CD14-positive monocyte (primary cell): ENCODE measurements at regions not wholly inside any gene's neighbourhood (a gene's known extent, or its start where the extent isn't known, plus 50 kb on each side); places are given as distances from the start of the nearest gene placed in this dataset.
A peak's percentile ranks its signal among the peaks of the same experiment; 100 is the strongest.

Experiments
- DNase-seq, 3 donors: peaks; one replicate each; pipeline ENCODE4 v3.0.0-alpha.2; 2011 to 2022
- H2AFZ ChIP-seq: 2 replicates; pipeline ENCODE4 v1.6.0; 2012; ENCODE audit warnings: mild to moderate bottlenecking, low read depth, low read length, inconsistent platforms; ENCODE audit not compliant: insufficient read depth, poor library complexity, severe bottlenecking
- H3K27ac ChIP-seq, 2 donors: 1 replicate in 1 of 2; 2 replicates in 1 of 2; pipeline ENCODE4 v1.5.1; 2012 to 2013; ENCODE audit warnings: low read length in 2 of 2, control low read depth in 1 of 2, inconsistent platforms in 1 of 2, low read depth in 1 of 2, mild to moderate bottlenecking in 1 of 2
- H3K27me3 ChIP-seq, 2 donors: one replicate each; pipeline versions ENCODE4 v1.6.0 to v1.6.1; 2011 to 2013; ENCODE audit warnings: low read length in 2 of 2; ENCODE audit not compliant: control insufficient read depth in 2 of 2, insufficient read depth in 2 of 2
- H3K36me3 ChIP-seq, 2 donors: replicated peaks in 1 of 2; 1 replicate in 1 of 2; 2 replicates in 1 of 2; pipeline versions ENCODE4 v1.5.1 to v1.6.1; 2012 to 2013; ENCODE audit warnings: low read length in 2 of 2, control low read depth in 1 of 2, inconsistent platforms in 1 of 2, mild to moderate bottlenecking in 1 of 2; ENCODE audit not compliant: insufficient read depth in 2 of 2, control insufficient read depth in 1 of 2
- H3K4me1 ChIP-seq, 2 donors: 1 replicate in 1 of 2; 2 replicates in 1 of 2; pipeline versions ENCODE4 v1.5.1 to v1.6.1; 2012 to 2013; ENCODE audit warnings: low read length in 2 of 2, control low read depth in 1 of 2, inconsistent platforms in 1 of 2, mild to moderate bottlenecking in 1 of 2, moderate library complexity in 1 of 2; ENCODE audit not compliant: insufficient read depth in 2 of 2, control insufficient read depth in 1 of 2
- H3K4me2 ChIP-seq: replicated peaks from 2 replicates; pipeline ENCODE3; 2012; ENCODE audit warnings: low read length, moderate library complexity, mild to moderate bottlenecking; ENCODE audit not compliant: poor library complexity, severe bottlenecking; ENCODE audit errors: extremely low read depth
- H3K4me3 ChIP-seq, 3 experiments: fragments of 200-600 bp in 1 of 3; sonication (generic) in 1 of 3; replicated peaks in 1 of 3; 1 replicate in 2 of 3; 2 replicates in 1 of 3; pipeline ENCODE4 v1.5.1; 2011 to 2013; ENCODE audit warnings: low read length in 3 of 3, mild to moderate bottlenecking in 3 of 3, control low read depth in 2 of 3, low read depth in 2 of 3, inconsistent platforms in 1 of 3, moderate library complexity in 1 of 3
- H3K79me2 ChIP-seq: 2 replicates; pipeline ENCODE4 v1.6.0; 2012; ENCODE audit warnings: mild to moderate bottlenecking, control low read depth, inconsistent platforms, low read length, moderate library complexity; ENCODE audit not compliant: insufficient read depth
- H3K9ac ChIP-seq: 2 replicates; pipeline ENCODE4 v1.6.0; 2017; ENCODE audit warnings: low read length, mild to moderate bottlenecking; ENCODE audit not compliant: insufficient read depth, poor library complexity, severe bottlenecking
- H3K9me3 ChIP-seq, 2 donors: replicated peaks in 1 of 2; 1 replicate in 1 of 2; 2 replicates in 1 of 2; pipeline versions ENCODE4 v1.5.1 to v1.6.1; 2012 to 2013; ENCODE audit warnings: low read length in 2 of 2, control low read depth in 1 of 2; ENCODE audit not compliant: control insufficient read depth in 1 of 2, insufficient read depth in 1 of 2
- H4K20me1 ChIP-seq: 2 replicates; pipeline ENCODE4 v1.6.0; 2012; ENCODE audit warnings: mild to moderate bottlenecking, low read length, control low read depth, moderate library complexity; ENCODE audit not compliant: insufficient read depth
- H3K27ac Mint-ChIP-seq, 7 donors: one replicate each; pipeline ENCODE4 v1.8.0; 2020; ENCODE audit warnings: mild to moderate bottlenecking in 7 of 7, mixed read lengths in 7 of 7, moderate library complexity in 6 of 7, inconsistent platforms in 2 of 7
- H3K27me3 Mint-ChIP-seq, 3 donors: one replicate each; pipeline ENCODE4 v1.8.0; 2021 to 2022; ENCODE audit warnings: low read depth in 3 of 3, mild to moderate bottlenecking in 3 of 3, mixed read lengths in 3 of 3, moderate library complexity in 3 of 3, inconsistent platforms in 1 of 3
- H3K36me3 Mint-ChIP-seq, 2 donors: one replicate each; pipeline ENCODE4 v1.8.0; 2020; ENCODE audit warnings: mixed read lengths in 2 of 2, inconsistent platforms in 1 of 2, mild to moderate bottlenecking in 1 of 2
- H3K4me1 Mint-ChIP-seq: one replicate; pipeline ENCODE4 v1.8.0; 2020; ENCODE audit warnings: mild to moderate bottlenecking, mixed read lengths
- H3K4me3 Mint-ChIP-seq, 2 donors: one replicate each; pipeline ENCODE4 v1.8.0; 2020; ENCODE audit warnings: mild to moderate bottlenecking in 2 of 2, mixed read lengths in 2 of 2, moderate library complexity in 1 of 2
- H3K9me3 Mint-ChIP-seq, 7 donors: one replicate each; pipeline ENCODE4 v1.8.0; 2020 to 2022; ENCODE audit warnings: mixed read lengths in 7 of 7, mild to moderate bottlenecking in 6 of 7, moderate library complexity in 6 of 7, inconsistent platforms in 2 of 7
- CTCF ChIP-seq: fragments of 200-600 bp; IDR thresholded peaks from one replicate; pipeline ENCODE4 v1.8.0; 2022; ENCODE audit warnings: antibody characterized with exemption, mild to moderate bottlenecking
- WGBS: methylation state at CpG from one replicate; pipeline ENCODE4 v1.1.5; 2013; ENCODE audit warnings: missing lambda C conversion rate; ENCODE audit not compliant: insufficient coverage; 5-methylcytosine and 5-hydroxymethylcytosine counted together
- intact Hi-C, 2 donors: fragments of 100-400 bp; cut with micrococcal nuclease; formaldehyde crosslinking; loops; one replicate each; pipeline versions ENCODE4 v1.15.0 to v1.15.1; 2023

GRCh38 chr10:7477538-7478334 lies 66.9 kb upstream of the SFMBT2 start:
- Mint-ChIP-seq H3K9me3 (peaks cover 0 to 5% (median 0%) of the 10 kb centered on the region in 7 donors), H3K27me3 (peaks cover 0 to 2% (median 2%) of the 10 kb centered on the region in 3 donors), H3K4me3 (no peak overlapping the region), H3K27ac (no peak overlapping the region), H3K36me3 (no peaks in the 10 kb centered on the region), H3K4me1 (peaks cover 56% of the 10 kb centered on the region)
- no peak for DNase-seq
- Histone ChIP-seq H4K20me1 (no peaks in the 10 kb centered on the region), H2AFZ (no peak overlapping the region), H3K36me3 (no peaks in the 10 kb centered on the region), H3K4me3 (no peak overlapping the region), H3K9ac (no peak overlapping the region), H3K79me2 (no peaks in the 10 kb centered on the region), H3K27ac (no peak overlapping the region), H3K4me1 (peaks cover 43 to 50% of the 10 kb centered on the region in 2 donors), H3K4me2 (no peak overlapping the region), H3K27me3 (no peaks in the 10 kb centered on the region), H3K9me3 (peaks cover 0 to 4% of the 10 kb centered on the region in 2 donors)
- TF ChIP-seq CTCF: no peak
- WGBS: 96% methylated on average over 3 of the region's 10 CpGs
- intact Hi-C loops: no loop called here

- H2AFZ ChIP-seq: peak overlapping the region; percentile 74
- H3K4me3 ChIP-seq: peak overlapping the region in 1 of 3 experiments; percentile 42
- H3K79me2 ChIP-seq: no peaks in the 10 kb centered on the region
- intact Hi-C loops: no loop called here
- no peaks in the 10 kb centered on the region for H3K36me3 Mint-ChIP-seq
- peak overlapping the region; percentile 9 for H3K9ac ChIP-seq
- peak overlapping the region; percentile 73 to 75 for H3K4me3 Mint-ChIP-seq
- peak overlapping the region; percentile 44 for H3K4me2 ChIP-seq
- peaks cover 0 to 4% of the 10 kb centered on the region in 2 donors for H3K9me3 ChIP-seq
- H3K9me3 Mint-ChIP-seq: peaks cover 0 to 5% (median 0%) of the 10 kb centered on the region in 7 donors
- H3K4me1 ChIP-seq: peaks cover 43 to 50% of the 10 kb centered on the region in 2 donors
- TF ChIP-seq CTCF: no peak
- no peaks in the 10 kb centered on the region for H4K20me1 ChIP-seq
- H3K4me1 Mint-ChIP-seq: peaks cover 52% of the 10 kb centered on the region
- H3K27ac ChIP-seq: no peak overlapping the region
- 16% methylated on average over 4 of the region's 5 CpGs for WGBS
- H3K27me3 ChIP-seq: no peaks in the 10 kb centered on the region
- H3K27ac Mint-ChIP-seq: peak overlapping the region in 1 of 7 donors; percentile 2
- peaks cover 0 to 2% (median 2%) of the 10 kb centered on the region in 3 donors for H3K27me3 Mint-ChIP-seq
- H3K36me3 ChIP-seq: no peaks in the 10 kb centered on the region
- DNase-seq: no peak
These were observed 65.1 kb upstream of the SFMBT2 start for GRCh38 chr10:7475939-7476338.
